T follicular helper cell (primary cell): ENCODE measurements at regions not wholly inside any gene's neighbourhood (a gene's known extent, or its start where the extent isn't known, plus 50 kb on each side); places are given as distances from the start of the nearest gene placed in this dataset.

Experiments used
- DNase-seq: peaks from one replicate; pipeline ENCODE4 v3.0.0-alpha.2; 2020; ENCODE audit warnings: low read depth

GRCh38 chr10:78516756-78517155 lies 483.1 kb downstream of the RPS24 start:
- DNase-seq, result no peak

DNA sequence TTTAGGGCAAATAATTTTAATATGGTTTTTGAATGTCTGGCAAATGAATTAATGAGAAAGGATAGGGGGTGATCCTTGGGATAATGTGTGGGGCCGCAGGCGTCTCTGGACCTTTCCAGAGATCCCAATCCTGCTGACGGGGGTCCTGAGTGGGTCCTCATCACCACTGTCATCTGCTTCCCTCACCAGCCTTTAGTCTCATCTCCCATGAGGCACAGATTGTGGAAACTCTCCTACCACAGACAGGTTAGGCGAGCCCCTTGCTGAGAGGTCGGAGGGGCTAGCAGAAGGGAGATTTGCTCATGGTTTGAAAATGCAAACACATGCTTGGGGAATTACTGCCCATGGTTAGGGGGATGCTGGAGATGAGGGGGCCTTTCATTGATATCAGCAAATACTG lies 484.6 kb downstream of the RPS24 start:
- DNase-seq, result no peak

GRCh38 chr10:78520737-78521430 lies 487.2 kb downstream of the RPS24 start:
- no peak for DNase-seq

DNA sequence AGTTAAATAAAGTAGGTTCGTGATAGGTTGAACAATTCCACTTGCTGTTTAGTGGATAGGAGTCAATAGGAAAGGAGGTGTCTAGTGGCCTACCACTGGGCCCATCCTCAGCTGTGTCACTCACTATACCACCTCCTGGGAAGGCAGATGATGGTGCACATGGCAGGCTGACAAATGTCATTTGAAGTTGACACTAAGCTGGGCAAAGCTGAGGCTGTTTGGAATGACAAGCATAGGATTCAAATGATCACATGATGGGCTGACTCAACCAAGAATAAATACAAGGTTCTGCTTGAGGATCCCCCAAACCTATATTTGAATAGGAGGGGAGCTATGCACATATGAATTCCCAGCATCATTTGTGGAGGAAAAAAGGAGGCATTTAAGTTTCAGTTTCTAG lies 489.8 kb downstream of the RPS24 start:
- DNase-seq, result no peak

GRCh38 chr10:78524342-78524741 lies 490.7 kb downstream of the RPS24 start:
- DNase-seq, result no peak

- no peak for DNase-seq
Measured at GRCh38 chr10:78524941-78525340, 491.3 kb downstream of the RPS24 start.

GRCh38 chr10:78526347-78526746 lies 492.7 kb downstream of the RPS24 start:
- DNase-seq, result no peak

DNA sequence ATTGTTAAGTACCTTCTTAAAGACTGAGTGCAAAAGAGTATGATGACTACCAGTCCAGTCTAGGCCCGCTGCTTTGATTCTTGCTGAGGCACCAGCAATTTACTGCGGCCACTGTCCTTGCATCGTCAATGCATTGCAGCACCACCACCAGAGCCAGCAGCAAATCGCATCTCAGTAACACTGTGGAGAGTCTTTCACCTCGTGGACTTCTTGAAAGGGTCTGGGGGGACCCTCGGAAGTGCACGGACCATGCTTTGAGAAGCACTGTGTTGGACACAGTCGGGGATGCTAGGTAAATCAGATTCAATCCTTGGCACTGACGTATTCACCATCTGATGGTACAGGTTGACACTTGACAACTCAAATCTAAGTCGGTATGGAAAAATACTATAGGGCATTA lies 493.6 kb downstream of the RPS24 start:
- no peak for DNase-seq

- no peak for DNase-seq
Measured at GRCh38 chr10:78528749-78529204, 495.1 kb downstream of the RPS24 start.

DNA sequence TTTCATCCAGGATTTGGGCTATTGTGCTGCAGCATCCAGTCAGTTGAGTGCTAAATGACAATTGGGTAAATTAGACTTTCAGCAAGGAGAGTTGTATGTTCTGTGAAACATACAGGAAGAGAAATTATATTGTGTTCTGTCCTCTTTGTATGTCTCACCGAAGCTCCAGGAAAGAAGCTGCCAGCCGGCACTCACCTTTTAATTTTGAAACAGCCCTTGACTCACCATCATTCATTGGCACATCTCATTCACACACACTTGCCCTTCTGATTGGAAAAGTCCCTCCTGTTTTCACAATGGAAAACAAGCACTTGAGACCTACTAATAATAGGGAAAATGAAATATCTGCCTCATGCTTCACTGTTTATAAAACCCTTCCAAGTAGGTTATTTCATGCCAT lies 495.6 kb downstream of the RPS24 start:
- no peak for DNase-seq

DNA sequence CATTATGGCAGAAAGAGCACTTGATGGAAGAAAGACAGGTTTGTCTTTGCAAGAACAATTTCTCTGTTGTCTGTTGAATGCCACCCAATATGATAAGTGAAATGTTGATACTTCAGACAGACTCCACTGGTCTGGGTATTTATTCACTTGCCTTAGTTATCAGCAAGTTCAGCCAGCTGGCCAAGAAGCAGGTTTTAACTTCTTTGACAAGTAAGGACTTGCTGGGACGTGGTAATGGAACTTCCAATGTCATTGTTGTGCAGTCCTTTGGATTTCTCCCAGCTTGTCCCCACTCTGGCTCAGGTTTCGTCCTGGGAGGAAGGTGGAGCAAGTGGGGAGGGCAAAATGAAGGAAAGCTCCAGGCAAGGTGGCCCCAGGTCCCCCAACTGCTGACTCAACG lies 497.4 kb downstream of the RPS24 start:
- no peak for DNase-seq

DNA sequence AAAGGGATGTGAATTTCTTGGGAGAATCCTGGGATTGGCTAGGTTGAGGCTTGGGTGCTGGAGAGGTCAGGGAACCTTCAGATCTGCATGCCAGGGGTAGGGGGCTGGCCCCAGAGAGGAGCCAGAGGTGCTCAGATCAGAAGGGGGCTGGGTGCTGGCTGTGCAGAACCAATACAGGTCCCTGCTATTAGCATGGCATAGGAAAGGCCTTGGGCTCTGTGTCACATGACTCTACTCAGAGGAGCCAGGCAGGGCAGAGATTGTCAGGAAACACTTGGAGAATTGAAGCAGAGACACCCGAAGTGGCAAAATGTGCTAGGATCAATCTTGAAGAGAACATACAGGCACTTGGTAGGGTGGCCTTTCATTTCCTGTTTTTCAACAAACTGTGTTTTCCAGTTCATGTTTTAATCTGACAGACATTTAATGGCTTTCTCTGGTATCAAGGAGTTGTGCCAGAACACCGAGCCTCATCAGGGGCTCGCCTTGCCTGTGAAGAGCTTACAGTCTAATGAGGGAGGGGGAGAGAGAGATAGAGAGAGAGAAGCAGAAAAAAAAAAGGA lies 498.9 kb downstream of the RPS24 start:
- no peak for DNase-seq

DNA sequence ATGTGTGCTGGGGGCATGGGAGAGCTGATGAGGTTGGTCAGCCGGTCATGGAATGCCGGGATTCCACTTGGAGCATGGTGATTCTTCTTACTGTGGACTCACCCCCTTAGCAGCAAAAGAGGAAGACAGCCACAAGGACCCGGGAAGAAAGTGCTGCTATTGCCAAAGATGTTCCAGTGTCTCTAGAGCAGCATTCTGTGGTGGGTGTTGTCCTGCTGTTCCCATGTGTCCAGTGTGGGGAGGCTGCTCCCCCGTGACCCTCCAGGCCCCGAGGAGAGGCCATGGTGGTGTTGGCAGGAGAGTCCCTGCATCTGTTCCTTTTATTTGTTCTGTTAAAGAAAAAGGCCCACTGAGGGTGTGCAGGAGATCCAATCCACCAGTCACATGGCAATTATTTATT lies 499.4 kb downstream of the RPS24 start:
- no peak for DNase-seq

DNA sequence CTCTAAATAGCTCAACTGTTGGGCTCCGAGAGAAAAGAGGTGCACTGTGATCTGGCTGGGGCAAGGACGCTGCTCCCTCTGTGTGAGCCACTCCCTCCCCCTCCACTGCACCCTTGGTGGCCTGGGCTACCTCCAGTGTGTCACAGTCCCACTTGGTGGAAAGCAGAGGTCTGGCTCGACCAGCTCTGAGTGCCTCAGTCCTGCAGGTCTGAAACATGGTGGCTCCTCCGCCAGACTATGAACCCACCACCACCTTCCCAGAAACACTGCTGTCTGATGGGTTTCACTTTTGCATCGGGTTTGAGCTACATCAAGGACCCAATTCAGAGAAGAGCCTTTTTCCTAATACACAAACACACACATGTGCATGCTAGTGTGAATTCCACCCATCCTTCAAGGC lies 500.1 kb downstream of the RPS24 start:
- no peak for DNase-seq

DNA sequence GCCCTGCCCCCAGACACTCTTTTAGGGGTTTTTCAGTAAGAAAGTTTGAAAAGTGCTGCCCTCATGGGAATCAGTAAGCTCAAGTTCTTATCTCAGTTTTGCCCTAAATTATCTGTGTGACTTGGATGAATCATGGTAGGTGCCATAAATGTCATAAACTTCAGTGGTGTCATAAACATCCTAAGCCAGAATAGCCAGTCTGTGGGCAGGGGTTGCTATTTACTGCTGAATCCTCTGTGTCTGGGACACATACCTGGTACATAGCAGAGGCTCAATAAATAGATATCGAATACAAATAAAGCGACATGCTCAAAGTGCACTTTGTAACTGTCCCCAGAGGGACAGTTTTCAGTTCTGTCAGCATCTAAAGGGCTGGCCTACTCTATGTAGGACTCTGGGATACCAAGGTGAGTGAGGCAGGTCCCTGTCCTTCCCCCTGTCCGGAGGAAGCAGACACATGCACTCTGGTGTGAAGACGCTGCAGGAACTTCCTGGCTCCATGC lies 502.1 kb downstream of the RPS24 start:
- DNase-seq, result no peak

DNA sequence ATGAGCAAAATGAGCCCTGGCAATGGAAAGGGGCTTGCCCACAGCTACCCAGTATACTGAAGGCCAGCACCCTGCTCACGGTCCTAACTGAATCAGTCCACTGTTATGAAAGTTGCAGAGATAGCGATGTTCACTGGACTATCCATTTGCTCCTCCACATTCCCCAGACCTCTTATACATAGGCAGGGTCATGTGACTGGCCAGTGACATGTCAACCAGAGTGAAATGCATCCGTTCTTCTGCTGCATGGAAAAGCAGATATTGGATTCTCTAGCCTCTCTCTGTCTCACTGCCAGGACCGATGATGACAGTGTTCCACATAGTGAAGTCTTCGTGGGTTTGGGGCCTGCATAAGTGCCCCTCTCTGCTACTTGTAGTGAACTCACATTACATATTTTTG lies 503.4 kb downstream of the RPS24 start:
- no peak for DNase-seq

- DNase-seq, result no peak
Measured at GRCh38 chr10:78539247-78539766, 505.6 kb downstream of the RPS24 start.

DNA sequence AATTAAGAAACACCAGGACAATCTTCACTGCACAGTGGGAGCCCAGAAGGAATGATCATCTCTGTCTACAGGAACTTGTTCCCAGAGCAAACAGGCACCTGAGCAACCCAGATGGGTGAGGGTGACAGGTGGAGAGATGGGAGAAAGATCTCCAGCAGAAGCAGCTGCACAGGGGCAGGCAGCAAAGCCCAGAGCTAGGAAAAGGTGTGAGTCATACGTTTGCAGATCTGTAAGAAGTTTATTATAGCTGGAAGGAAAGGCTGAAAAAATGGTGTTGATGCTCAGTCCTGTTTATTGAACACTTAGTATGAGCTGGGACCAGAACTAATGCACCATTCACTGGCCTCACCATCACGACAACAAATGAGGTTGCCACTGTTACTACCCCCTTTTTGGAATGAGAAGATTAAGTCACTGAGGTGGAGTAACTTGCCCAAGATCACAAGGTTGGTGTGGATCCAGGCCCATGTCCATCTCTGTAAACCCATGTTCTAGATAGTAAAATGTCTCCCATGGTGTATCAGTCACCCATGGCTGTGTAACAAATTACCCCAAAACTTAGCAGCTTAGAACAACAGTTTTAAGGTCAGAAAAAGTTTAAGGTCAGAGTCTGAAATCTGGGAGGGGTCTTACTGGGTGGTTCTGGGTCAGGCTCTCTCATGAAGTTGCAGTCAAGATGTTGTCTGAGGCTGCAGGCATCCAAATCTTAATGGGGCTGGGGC lies 506.9 kb downstream of the RPS24 start:
- no peak for DNase-seq

- no peak for DNase-seq
Measured at GRCh38 chr10:78541481-78542140, 507.9 kb downstream of the RPS24 start.

GRCh38 chr10:78542141-78542489 lies 508.5 kb downstream of the RPS24 start:
- DNase-seq, result no peak

DNA sequence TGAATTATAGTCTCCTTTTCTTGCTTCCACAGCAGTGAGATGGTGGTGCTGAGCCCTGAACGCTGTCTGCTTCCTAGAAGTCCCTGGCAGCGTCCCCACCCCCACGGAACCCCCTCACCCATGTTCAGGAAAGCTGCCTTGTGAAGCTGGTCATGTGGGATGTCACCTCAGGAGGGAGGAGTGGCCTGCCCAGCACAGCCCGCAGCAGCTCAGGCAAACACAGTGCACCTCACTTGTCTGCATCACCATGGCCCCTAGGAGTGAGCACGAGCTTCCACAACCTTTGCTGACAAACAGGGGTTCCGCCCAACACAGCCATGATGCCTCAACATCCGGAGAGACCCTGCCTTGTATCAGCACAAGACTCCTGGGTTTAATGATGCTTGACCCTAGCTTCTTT lies 508.9 kb downstream of the RPS24 start:
- DNase-seq, result no peak

DNA sequence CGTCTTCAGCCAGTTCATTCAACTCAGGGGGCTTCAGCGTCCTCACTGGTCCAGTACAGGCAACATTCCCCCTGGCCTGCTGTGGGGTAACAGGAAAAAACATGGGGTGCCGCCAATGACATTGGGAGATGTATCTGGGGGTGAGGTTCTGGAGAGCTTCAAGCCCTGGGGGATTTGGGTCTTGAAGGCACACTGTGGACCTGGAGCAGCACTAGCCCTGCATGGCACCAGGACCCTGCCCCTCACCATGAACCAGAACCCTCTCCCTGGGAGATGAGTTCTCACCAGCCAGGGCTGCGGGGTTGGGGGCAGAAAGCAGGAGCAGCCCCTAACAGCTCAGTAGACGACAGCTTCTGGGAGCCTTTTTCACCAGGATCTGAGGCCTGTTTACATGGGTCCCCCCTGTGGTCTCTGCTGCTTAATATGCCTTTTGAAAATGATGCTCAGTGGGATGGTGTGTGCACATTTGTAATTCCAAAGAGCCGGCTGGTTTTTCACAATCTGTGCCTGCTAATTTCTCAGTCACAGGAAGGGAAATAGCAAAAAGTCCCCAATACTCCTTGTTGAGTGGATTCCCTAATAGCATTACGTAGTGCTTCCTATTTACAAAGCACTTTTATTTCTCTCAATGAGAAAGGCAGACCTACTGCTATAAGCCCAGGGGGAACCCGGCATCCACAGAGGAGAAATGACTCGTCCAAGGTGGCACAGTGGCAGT lies 509.5 kb downstream of the RPS24 start:
- no peak for DNase-seq
